PC-3 (cell line): ENCODE measurements at regions not wholly inside any gene's neighbourhood (a gene's known extent, or its start where the extent isn't known, plus 50 kb on each side); places are given as distances from the start of the nearest gene placed in this dataset.

Source experiments
- ATAC-seq: fragments of 200-7000 bp; cut with Tn5 transposase; 2 replicates; pipeline ENCODE4 v1.9.1; 2020; ENCODE audit warnings: mild to moderate bottlenecking, moderate library complexity
- BruUV-seq: library from RNA; stranded (reverse); fragments of 400-500 nt; replicated peaks from 2 replicates; lab custom pipeline; 2021; lab: Mats Ljungman, UMichigan
- CTCF ChIA-PET: fragments of 300-600 bp; sonication (Branson Sonifier 250); formaldehyde crosslinking; loops from one replicate; lab custom pipeline; 2022; ENCODE audit warnings: antibody characterized with exemption; lab: Charles Lee
- POLR2A ChIA-PET: fragments of 300-600 bp; sonication (Branson Sonifier 250); formaldehyde crosslinking; loops from one replicate; lab custom pipeline; 2022; ENCODE audit warnings: antibody characterized with exemption; ENCODE audit not compliant: unreplicated experiment; lab: Charles Lee
- DNase-seq: peaks from one replicate; pipeline ENCODE4 v3.0.0-alpha.2; 2015
- H2AFZ ChIP-seq: fragments of 300-600 bp; sonication (generic); 2 replicates; pipeline ENCODE4 v1.6.0; 2016; ENCODE audit warnings: antibody characterized with exemption, low read length
- H3F3A ChIP-seq: fragments of 300-600 bp; sonication (generic); one replicate; pipeline ENCODE4 v1.6.0; 2017; ENCODE audit warnings: antibody characterized with exemption, low read length, control low read depth, mild to moderate bottlenecking; ENCODE audit not compliant: unreplicated experiment
- H3K27ac ChIP-seq: fragments of 300-600 bp; sonication (generic); 2 replicates; pipeline ENCODE4 v1.5.1; 2016; ENCODE audit warnings: mild to moderate bottlenecking, low read length
- H3K27me3 ChIP-seq: fragments of 300-600 bp; sonication (generic); 2 replicates; pipeline ENCODE4 v1.6.1; 2016; ENCODE audit warnings: low read length, mixed read lengths
- H3K36me3 ChIP-seq: fragments of 300-600 bp; sonication (generic); 2 replicates; pipeline ENCODE4 v1.6.1; 2016; ENCODE audit warnings: low read depth, mixed run types, low read length, mixed read lengths
- H3K4me1 ChIP-seq: fragments of 300-600 bp; sonication (generic); 2 replicates; pipeline ENCODE4 v1.5.1; 2016; ENCODE audit warnings: low read length; ENCODE audit not compliant: insufficient read depth
- H3K4me2 ChIP-seq: fragments of 300-600 bp; sonication (generic); 2 replicates; pipeline ENCODE4 v1.6.0; 2016; ENCODE audit warnings: low read length
- H3K4me3 ChIP-seq: fragments of 300-600 bp; sonication (generic); 2 replicates; pipeline ENCODE4 v1.5.1; 2016; ENCODE audit warnings: mild to moderate bottlenecking, low read length, mixed read lengths
- H3K79me2 ChIP-seq: fragments of 300-600 bp; sonication (generic); 2 replicates; pipeline ENCODE4 v1.6.1; 2017; ENCODE audit warnings: low read length, mixed read lengths
- H3K9ac ChIP-seq: fragments of 300-600 bp; sonication (generic); 2 replicates; pipeline ENCODE4 v1.6.0; 2016; ENCODE audit warnings: mild to moderate bottlenecking, low read length
- H3K9me2 ChIP-seq: fragments of 300-600 bp; sonication (generic); replicated peaks from 2 replicates; pipeline ENCODE4 v1.6.1; 2016; ENCODE audit warnings: mixed run types, low read length, mixed read lengths
- H3K9me3 ChIP-seq: fragments of 300-600 bp; sonication (generic); 2 replicates; pipeline ENCODE4 v1.6.1; 2016; ENCODE audit warnings: low read length, mixed read lengths
- H4K20me1 ChIP-seq: fragments of 300-600 bp; sonication (generic); 2 replicates; pipeline ENCODE4 v1.6.1; 2016; ENCODE audit warnings: low read length, mixed read lengths
- EZH2 ChIP-seq: fragments of 300-600 bp; sonication (generic); IDR thresholded peaks from one replicate; pipeline ENCODE4 v1.6.1; 2017; ENCODE audit warnings: antibody characterized with exemption, mild to moderate bottlenecking, low read length; ENCODE audit not compliant: unreplicated experiment
- EZH2phosphoT487 ChIP-seq: fragments of 300-600 bp; sonication (generic); IDR thresholded peaks from 2 replicates; pipeline ENCODE4 v1.6.1; 2018; ENCODE audit warnings: mild to moderate bottlenecking, antibody characterized with exemption, low read length, borderline replicate concordance
- intact Hi-C: fragments of 100-400 bp; cut with micrococcal nuclease; formaldehyde crosslinking; loops from 2 replicates; pipeline ENCODE4 v1.9.0; 2023
- TF ChIP-seq, protein P1 (sequence below): fragments of 300-600 bp; sonication (generic); conservative IDR thresholded peaks from 2 replicates; pipeline ENCODE4 v1.5.1; 2017; ENCODE audit warnings: antibody characterized with exemption, low read depth, mild to moderate bottlenecking, low read length

DNA sequence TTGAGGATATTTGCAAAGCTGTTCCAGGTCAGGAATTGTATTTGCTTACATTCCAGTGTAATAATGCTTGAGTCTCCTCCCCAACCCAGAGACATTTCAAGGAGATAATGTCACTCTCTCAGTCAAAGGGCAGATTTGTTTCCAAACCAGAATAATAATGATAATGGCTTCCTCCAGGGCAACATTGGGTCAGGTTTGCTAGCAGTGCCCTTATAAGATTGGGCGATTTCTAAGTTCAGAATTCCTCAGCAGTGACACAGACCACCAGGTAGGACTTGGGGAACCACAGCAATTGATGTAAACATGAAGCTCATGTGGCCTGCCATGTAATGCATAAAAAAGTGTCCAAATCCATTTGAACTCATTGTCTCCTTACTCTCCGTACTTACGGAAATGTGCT lies 125.2 kb downstream of the BMP15 start:
- ChIA-PET CTCF (no interaction called here), POLR2A (no interaction called here)
- no peaks in the 10 kb centered on the region for H3K4me1 ChIP-seq
- no peaks in the 10 kb centered on the region for H3K9me3 ChIP-seq
- no peak overlapping the region for H2AFZ ChIP-seq
- H3K36me3 ChIP-seq: no peaks in the 10 kb centered on the region
- H3K27ac ChIP-seq: no peak overlapping the region
- H3K4me3 ChIP-seq: no peak overlapping the region
- DNase-seq (no peak), ATAC-seq (no peak)
- H3K27me3 ChIP-seq: no peaks in the 10 kb centered on the region
- no peaks in the 10 kb centered on the region for H3F3A ChIP-seq
- no peaks in the 10 kb centered on the region for H4K20me1 ChIP-seq
- H3K9me2 ChIP-seq: no peaks in the 10 kb centered on the region
- no peak overlapping the region for H3K4me2 ChIP-seq
- intact Hi-C loops: no loop called here
- H3K9ac ChIP-seq: no peak overlapping the region
- H3K79me2 ChIP-seq: no peaks in the 10 kb centered on the region
- BruUV-seq: no TSS peak
- TF ChIP-seq EZH2phosphoT487 (no peak), EZH2 (no peak)
- TF ChIP-seq, protein P1, sequence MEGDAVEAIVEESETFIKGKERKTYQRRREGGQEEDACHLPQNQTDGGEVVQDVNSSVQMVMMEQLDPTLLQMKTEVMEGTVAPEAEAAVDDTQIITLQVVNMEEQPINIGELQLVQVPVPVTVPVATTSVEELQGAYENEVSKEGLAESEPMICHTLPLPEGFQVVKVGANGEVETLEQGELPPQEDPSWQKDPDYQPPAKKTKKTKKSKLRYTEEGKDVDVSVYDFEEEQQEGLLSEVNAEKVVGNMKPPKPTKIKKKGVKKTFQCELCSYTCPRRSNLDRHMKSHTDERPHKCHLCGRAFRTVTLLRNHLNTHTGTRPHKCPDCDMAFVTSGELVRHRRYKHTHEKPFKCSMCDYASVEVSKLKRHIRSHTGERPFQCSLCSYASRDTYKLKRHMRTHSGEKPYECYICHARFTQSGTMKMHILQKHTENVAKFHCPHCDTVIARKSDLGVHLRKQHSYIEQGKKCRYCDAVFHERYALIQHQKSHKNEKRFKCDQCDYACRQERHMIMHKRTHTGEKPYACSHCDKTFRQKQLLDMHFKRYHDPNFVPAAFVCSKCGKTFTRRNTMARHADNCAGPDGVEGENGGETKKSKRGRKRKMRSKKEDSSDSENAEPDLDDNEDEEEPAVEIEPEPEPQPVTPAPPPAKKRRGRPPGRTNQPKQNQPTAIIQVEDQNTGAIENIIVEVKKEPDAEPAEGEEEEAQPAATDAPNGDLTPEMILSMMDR: no peak

DNA sequence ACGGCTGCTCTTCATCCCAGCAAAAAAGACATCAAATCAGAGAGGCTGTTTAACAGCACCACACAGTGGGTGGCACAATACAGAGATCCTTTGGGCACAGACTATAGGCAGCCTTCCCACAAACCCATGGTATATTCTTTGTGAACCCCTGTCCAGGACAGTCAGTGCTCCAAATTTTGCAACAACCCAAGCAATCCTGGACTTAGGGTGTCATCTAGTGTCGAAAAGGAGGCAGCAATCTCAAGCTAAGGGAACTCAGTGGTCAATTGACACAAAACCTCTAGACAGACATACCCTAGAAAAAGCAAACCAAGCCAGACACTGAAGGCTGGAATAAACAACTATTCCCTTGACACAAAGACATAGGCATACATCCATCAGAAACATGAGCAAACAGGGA lies 137.4 kb downstream of the BMP15 start:
- no peaks in the 10 kb centered on the region for H3F3A ChIP-seq
- ChIA-PET POLR2A (no interaction called here), CTCF (no interaction called here)
- H3K27me3 ChIP-seq: no peaks in the 10 kb centered on the region
- intact Hi-C loops: no loop called here
- H2AFZ ChIP-seq: no peak overlapping the region
- H3K79me2 ChIP-seq: no peaks in the 10 kb centered on the region
- no peaks in the 10 kb centered on the region for H4K20me1 ChIP-seq
- H3K9ac ChIP-seq: no peak overlapping the region
- H3K4me3 ChIP-seq: no peak overlapping the region
- TF ChIP-seq, protein P1: no peak
- TF ChIP-seq EZH2phosphoT487 (no peak), EZH2 (no peak)
- DNase-seq (no peak), ATAC-seq (no peak)
- H3K9me2 ChIP-seq: no peaks in the 10 kb centered on the region
- no peaks in the 10 kb centered on the region for H3K9me3 ChIP-seq
- no peaks in the 10 kb centered on the region for H3K4me1 ChIP-seq
- no peak overlapping the region for H3K27ac ChIP-seq
- H3K4me2 ChIP-seq: no peak overlapping the region
- BruUV-seq: no TSS peak
- H3K36me3 ChIP-seq: no peaks in the 10 kb centered on the region

DNA sequence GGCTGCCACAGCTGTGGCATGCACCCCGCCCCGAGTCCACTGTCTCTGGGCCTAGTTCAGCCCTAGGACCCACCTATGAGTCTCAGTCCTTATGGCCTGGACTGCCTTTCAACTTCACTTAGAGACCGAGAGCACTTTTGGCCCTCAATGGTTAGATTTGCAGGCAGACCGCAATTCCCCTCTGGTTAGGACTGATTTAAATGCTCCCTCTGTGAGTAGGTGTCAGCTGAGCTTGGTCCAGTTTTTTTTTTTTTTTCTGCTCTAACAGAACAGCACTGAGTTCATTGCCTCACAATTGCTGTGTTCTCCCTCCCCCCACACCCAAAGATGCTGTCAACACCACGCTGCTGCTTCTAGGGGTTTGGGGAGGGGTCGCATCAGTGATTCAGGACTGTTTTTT lies 143.2 kb downstream of the BMP15 start:
- no TSS peak for BruUV-seq
- TF ChIP-seq EZH2phosphoT487 (no peak), EZH2 (no peak)
- TF ChIP-seq, protein P1: no peak

More for the DNA sequence above, 143.2 kb downstream of the BMP15 start:
- no peak overlapping the region for H3K27ac ChIP-seq
- H4K20me1 ChIP-seq: no peaks in the 10 kb centered on the region
- H3K9ac ChIP-seq: no peak overlapping the region
- no peaks in the 10 kb centered on the region for H3K27me3 ChIP-seq
- no peaks in the 10 kb centered on the region for H3K79me2 ChIP-seq
- H2AFZ ChIP-seq: no peak overlapping the region
- intact Hi-C loops: no loop called here
- no peaks in the 10 kb centered on the region for H3K4me1 ChIP-seq
- H3K9me2 ChIP-seq: no peaks in the 10 kb centered on the region
- no peak overlapping the region for H3K4me2 ChIP-seq
- no peaks in the 10 kb centered on the region for H3F3A ChIP-seq
- no peak overlapping the region for H3K4me3 ChIP-seq
- no peaks in the 10 kb centered on the region for H3K36me3 ChIP-seq
- POLR2A ChIA-PET: no interaction called here
- DNase-seq: no peak
- CTCF ChIA-PET: no interaction called here
- H3K9me3 ChIP-seq: no peaks in the 10 kb centered on the region
- ATAC-seq: no peak
